NCI-H2227 (cell line): ENCODE measurements at regions not wholly inside any gene's neighbourhood (a gene's known extent, or its start where the extent isn't known, plus 50 kb on each side); places are given as distances from the start of the nearest gene placed in this dataset.

ENCODE experiments used
- DNase-seq: peaks from one replicate; lab custom pipeline; 2025; ENCODE audit not compliant: unreplicated experiment; lab: John Stamatoyannopoulos, UW

GRCh38 chr3:102745881-102746280 lies 311.1 kb downstream of the ZPLD1 start:
- no peak for DNase-seq

GRCh38 chr3:102747611-102748010 lies 312.8 kb downstream of the ZPLD1 start:
- no peak for DNase-seq

- DNase-seq, result no peak
Measured at GRCh38 chr3:102748646-102749045, 313.8 kb downstream of the ZPLD1 start.

- no peak for DNase-seq
Measured at GRCh38 chr3:102750322-102750721, 315.5 kb downstream of the ZPLD1 start.

GRCh38 chr3:102753901-102754300 lies 319.1 kb downstream of the ZPLD1 start:
- DNase-seq, result no peak

- no peak for DNase-seq
Measured at GRCh38 chr3:102756706-102757105, 321.9 kb downstream of the ZPLD1 start.

- no peak for DNase-seq
Measured at GRCh38 chr3:102757950-102758349, 323.1 kb downstream of the ZPLD1 start.

- DNase-seq, result no peak
Measured at GRCh38 chr3:102761766-102762165, 327.0 kb downstream of the ZPLD1 start.

- no peak for DNase-seq
Measured at GRCh38 chr3:102790747-102791325, 356.0 kb downstream of the ZPLD1 start.

- DNase-seq, result no peak
Measured at GRCh38 chr3:102791641-102792589, 357.1 kb downstream of the ZPLD1 start.

GRCh38 chr3:102796804-102797203 lies 362.0 kb downstream of the ZPLD1 start:
- peak; percentile 26 for DNase-seq

- no peak for DNase-seq
Measured at GRCh38 chr3:102802819-102803420, 368.1 kb downstream of the ZPLD1 start.

- DNase-seq, result no peak
Measured at GRCh38 chr3:102810937-102811336, 376.1 kb downstream of the ZPLD1 start.

GRCh38 chr3:102826636-102827035 lies 391.8 kb downstream of the ZPLD1 start:
- no peak for DNase-seq

- no peak for DNase-seq
Measured at GRCh38 chr3:102827386-102827785, 392.6 kb downstream of the ZPLD1 start.

GRCh38 chr3:102830415-102830814 lies 395.6 kb downstream of the ZPLD1 start:
- no peak for DNase-seq

GRCh38 chr3:102841866-102842265 lies 407.1 kb downstream of the ZPLD1 start:
- DNase-seq, result no peak

GRCh38 chr3:102866845-102867244 lies 432.0 kb downstream of the ZPLD1 start:
- DNase-seq, result no peak

- DNase-seq, result no peak
Measured at GRCh38 chr3:102883515-102883914, 448.7 kb downstream of the ZPLD1 start.

GRCh38 chr3:102885289-102885688 lies 450.5 kb downstream of the ZPLD1 start:
- no peak for DNase-seq

- no peak for DNase-seq
Measured at GRCh38 chr3:102887431-102887830, 452.6 kb downstream of the ZPLD1 start.
